ENCODE measurements at regions not wholly inside any gene's neighbourhood (a gene's known extent, or its start where the extent isn't known, plus 50 kb on each side); places are given as distances from the start of the nearest gene placed in this dataset.
A peak's percentile ranks its signal among the peaks of the same experiment; 100 is the strongest.
"Not testable (repeated sequence)": the region's sequence is repeated elsewhere in the genome, so short reads cannot be mapped to it uniquely, and the experiment has no call there.

- DNase-seq (ENCODE audit: low spot score), result no peak
Measured at GRCh38 chrX:138018145-138018799, 452.3 kb downstream of the ZIC3 start.

GRCh38 chrX:138020941-138021340 is 455.0 kb downstream of the ZIC3 start:
- no peak for DNase-seq (ENCODE audit: low spot score)

DNA sequence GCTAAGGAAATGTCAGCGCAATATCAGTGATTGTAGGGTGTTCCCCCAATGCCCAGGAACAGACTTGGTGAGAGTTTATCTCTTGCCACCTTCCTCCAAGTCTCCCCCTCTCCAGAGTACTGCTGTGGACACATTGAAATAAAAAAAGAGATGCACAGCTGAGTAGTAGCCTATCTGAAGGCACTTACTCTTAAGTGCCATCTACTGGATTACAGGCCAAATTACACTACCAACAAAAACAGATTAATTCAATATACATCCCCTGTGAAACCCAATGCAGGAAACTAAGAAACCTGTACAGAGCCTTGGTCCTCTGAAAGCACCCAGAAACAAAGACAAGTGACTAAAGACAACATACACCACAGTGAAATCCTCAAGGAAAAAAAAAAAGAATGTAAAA is 460.3 kb downstream of the ZIC3 start:
- peak; percentile 20 for DNase-seq (ENCODE audit: low spot score)

DNA sequence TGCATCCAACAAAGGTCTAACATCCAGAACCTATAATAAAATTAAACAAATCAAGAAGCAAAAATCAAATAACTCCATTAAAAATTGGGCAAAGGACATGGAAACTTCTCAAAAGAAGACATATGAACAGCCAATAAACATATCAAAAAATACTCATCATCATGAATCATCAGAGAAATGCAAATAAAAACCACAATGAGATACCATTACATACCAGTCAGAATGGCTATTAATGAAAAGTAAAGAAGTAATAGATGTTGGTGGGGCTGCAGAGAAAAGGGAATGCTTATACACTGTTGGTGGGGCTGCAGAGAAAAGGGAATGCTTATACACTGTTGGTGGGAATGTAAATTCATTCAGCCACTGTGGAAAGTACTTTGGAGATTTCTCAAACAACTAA is 465.8 kb downstream of the ZIC3 start:
- no peak for DNase-seq (ENCODE audit: low spot score)

- DNase-seq (ENCODE audit: low spot score), result peak; percentile 25
Measured at GRCh38 chrX:138034136-138034535, 468.2 kb downstream of the ZIC3 start.

GRCh38 chrX:138037548-138037947 is 471.6 kb downstream of the ZIC3 start:
- DNase-seq (ENCODE audit: low spot score), result no peak

GRCh38 chrX:138057883-138058282 is 492.0 kb downstream of the ZIC3 start:
- DNase-seq (ENCODE audit: low spot score), result no peak

- no peak for DNase-seq (ENCODE audit: low spot score)
Measured at GRCh38 chrX:138058931-138059330, 493.0 kb downstream of the ZIC3 start.

GRCh38 chrX:138067415-138067814 is 501.5 kb downstream of the ZIC3 start:
- DNase-seq (ENCODE audit: low spot score), result no peak

DNA sequence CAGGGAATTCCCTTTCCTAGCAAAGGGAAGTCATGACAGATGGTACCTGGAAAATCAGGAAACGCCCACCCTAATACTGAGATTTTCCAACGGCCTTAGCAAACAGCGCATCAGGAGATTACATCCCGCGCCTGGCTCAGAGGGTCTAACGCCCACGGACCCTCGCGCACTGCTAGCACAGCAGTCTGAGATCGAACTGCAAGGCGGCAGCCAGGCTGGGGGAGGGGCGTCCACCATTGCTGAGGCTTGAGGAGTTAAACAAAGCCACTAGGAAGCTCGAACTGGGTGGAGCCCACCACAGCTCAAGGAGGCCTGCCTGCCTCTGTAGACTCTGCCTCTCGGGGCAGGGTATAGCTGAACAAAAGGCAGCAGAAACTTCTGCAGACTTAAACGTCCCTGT is 507.7 kb downstream of the ZIC3 start:
- no peak for DNase-seq (ENCODE audit: low spot score)

DNA sequence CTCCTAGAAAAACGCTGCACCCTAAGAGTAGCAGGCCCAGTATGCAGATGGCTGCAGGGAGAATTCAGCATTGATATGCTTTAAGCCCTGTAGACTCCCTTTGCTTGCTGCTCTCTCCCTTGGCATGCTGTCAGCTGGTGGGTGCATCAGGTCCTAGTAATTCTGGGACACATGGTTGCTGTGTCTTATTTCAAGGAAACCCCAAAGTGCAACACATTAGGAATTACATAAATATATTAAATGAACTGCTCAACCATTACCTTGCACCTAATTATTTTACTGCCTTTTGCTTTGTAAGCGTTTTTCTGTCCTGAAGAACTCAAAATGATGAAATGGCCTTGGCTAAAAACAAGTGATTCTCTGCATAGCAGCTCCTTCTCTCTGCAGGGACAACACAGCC is 516.3 kb downstream of the ZIC3 start:
- no peak for DNase-seq (ENCODE audit: low spot score)

DNA sequence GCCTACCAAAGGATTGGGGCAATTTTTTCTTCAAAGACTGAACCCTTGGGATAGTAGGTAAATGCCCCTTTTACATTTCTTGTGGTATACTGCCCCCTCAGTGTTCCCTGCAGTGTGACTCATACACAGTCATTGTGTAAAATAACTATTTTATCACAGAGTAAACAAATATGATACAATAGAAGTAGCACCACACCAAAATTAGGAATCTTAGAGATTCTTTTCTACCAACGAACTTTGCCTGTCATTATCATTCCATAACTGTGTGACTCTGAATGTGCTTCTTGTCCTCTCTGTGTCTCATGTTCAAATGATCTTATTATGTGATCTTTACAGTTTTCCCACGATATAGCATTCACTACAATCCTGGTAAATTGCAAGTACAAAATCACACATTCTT is 517.0 kb downstream of the ZIC3 start:
- DNase-seq (ENCODE audit: low spot score), result no peak

- DNase-seq (ENCODE audit: low spot score), result not testable (repeated sequence)
Measured at GRCh38 chrX:138110910-138111309, 545.0 kb downstream of the ZIC3 start.

DNA sequence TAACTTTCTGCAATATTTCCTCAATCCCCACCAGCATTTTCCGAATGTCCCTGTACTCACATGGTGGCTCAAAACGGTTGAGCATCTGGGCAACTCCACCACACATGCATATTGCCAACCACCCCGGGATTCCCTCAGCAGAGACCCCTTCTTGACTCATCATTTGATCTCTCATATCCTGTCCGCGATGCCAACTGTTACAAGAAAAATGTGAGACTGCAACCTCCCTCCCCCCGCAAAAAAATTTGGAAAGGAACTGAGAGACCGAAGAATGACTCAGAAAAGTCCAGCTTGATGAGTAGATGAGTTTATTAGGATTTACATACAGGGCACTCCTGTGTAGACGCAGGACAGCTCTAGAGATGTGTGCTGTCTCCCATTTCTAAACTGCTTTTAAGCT is 561.4 kb downstream of the ZIC3 start:
- peak; percentile 57 for DNase-seq (ENCODE audit: low spot score)

DNA sequence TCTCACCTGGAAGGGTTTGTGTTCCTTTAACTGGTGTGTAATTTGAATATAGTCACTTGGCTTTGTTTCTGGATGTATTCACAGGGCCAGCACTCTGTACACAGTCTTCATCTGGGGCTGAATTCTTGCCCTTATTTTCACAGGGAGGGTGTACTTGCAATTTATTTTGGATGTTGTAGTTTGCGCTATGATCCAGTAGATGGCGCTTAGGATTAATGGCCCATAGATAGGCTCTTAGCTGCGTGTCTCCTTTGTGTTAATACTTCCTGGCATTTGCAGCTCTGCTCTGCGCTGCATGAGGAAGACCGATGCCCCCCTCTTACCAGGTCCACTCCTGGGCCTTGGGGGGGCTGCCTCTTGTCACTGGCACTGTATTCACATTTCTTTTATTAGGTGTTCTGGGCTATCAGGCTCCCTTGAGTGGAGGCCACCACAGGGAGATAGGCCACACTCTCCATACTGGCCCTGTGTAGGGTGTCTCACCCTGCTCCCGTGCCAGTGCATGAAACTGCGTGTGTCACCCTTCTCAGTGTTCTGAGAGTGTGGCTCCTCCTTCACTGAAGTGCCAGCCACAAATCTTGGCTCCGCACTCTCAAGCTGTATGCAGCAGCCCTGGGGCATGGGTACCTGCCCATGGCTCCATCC is 562.2 kb downstream of the ZIC3 start:
- peak; percentile 50 for DNase-seq (ENCODE audit: low spot score)

DNA sequence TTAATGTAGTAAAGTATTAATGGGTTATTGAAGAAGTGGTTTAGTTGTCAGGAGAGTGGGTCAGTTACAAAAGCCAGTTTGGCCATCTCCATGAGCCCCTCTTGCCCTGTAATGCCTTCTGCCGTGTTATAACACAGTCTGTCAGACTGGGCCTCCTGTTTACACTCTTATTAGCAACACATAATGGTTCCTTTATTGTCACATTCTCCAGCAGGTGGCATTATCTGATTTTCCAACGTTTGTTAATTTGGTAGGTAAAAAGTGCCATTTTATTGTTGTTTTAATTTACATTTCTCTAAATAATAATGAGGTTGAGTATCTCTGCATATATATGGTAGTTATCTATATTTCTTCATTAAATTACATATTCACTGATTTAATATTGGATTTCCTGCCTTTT is 560.8 kb downstream of the FGF13 start:
- no peak for DNase-seq (ENCODE audit: low spot score)

DNA sequence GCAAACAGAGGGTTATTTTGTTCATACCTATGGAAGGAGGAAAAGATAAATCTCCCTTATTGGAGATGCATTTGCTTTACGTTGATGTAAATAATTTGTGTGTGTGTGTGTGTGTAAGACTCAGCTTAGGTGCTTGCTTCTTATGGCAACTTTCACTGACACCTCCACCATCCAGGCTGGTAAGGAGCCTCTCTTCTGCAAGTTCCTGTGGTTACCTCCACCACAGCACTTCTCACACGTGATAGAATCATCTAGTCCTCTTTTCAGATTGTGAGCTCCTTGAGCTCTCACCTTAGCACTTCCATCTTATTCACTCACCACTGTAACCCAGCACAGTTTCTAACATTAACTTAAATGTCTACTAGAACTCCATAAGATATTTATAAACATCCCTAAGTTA is 553.7 kb downstream of the FGF13 start:
- no peak for DNase-seq (ENCODE audit: low spot score)

- DNase-seq (ENCODE audit: low spot score), result peak; percentile 50
Measured at GRCh38 chrX:138191998-138192397, 519.5 kb downstream of the FGF13 start.

- no peak for DNase-seq (ENCODE audit: low spot score)
Measured at GRCh38 chrX:138229718-138230117, 481.8 kb downstream of the FGF13 start.

DNA sequence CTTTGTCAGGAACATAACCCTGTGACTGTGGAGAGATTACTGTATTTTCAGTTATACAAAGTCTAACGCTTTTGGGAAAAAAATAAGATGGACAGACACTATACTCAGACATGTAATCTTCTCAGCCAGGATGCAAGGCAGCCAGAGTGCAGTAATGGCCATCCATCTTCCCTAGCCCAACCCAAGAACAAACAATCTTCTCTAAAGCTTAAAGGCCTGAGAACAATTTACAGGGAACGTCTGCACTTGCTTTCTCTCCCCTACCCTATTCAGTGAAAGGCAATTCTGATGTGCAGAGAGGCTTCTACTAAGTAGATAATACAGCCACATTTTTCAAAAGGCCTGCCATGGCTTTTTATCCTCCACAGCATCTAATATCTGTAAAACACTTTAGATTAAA is 471.3 kb downstream of the FGF13 start:
- no peak for DNase-seq (ENCODE audit: low spot score)

DNA sequence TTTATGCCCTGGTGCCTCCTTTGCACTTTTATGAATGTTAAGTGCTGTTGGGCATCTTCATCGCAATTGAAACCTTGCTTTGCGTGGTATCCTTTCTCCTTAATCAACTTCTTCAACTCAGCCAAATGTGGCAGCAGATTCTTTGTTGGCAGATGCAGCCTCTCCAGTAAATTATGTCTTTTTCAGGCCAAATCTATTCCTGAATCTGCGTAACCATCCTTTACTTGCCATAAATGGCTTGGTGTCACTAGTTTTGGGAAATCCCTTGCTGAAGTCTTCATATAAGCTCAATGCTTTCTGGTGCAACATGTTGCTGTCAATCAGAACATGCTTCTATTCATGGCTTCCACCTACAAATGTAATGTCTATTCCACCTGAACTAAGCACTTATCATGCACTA is 457.5 kb downstream of the FGF13 start:
- DNase-seq (ENCODE audit: low spot score), result no peak

GRCh38 chrX:138255373-138255772 is 456.1 kb downstream of the FGF13 start:
- no peak for DNase-seq (ENCODE audit: low spot score)

GRCh38 chrX:138264095-138264494 is 447.4 kb downstream of the FGF13 start:
- not testable (repeated sequence) for DNase-seq (ENCODE audit: low spot score)

DNA sequence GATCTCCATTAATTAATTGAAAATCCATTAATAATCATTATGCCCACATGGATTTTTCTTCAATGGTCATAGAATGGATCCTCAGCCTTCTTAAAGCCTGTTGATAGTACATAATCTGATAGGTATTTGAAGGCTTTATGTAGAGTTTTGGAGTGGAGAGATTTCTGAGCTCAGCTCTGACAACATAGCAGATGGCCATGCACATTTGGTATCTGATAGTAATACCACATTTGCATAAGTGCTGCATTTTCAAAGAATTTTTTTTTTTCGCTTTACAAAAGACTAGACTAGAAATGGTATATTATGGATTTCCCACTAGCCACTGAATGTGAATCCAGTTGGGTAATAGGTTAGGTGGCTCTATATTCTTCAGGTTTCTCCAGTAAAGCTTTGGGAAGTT is 440.6 kb downstream of the FGF13 start:
- DNase-seq (ENCODE audit: low spot score), result no peak
